NCI-H226 (cell line): ENCODE measurements at regions not wholly inside any gene's neighbourhood (a gene's known extent, or its start where the extent isn't known, plus 50 kb on each side); places are given as distances from the start of the nearest gene placed in this dataset.

Experiments used
- DNase-seq: peaks from one replicate; pipeline ENCODE4 v3.0.0-alpha.2; 2015

DNA sequence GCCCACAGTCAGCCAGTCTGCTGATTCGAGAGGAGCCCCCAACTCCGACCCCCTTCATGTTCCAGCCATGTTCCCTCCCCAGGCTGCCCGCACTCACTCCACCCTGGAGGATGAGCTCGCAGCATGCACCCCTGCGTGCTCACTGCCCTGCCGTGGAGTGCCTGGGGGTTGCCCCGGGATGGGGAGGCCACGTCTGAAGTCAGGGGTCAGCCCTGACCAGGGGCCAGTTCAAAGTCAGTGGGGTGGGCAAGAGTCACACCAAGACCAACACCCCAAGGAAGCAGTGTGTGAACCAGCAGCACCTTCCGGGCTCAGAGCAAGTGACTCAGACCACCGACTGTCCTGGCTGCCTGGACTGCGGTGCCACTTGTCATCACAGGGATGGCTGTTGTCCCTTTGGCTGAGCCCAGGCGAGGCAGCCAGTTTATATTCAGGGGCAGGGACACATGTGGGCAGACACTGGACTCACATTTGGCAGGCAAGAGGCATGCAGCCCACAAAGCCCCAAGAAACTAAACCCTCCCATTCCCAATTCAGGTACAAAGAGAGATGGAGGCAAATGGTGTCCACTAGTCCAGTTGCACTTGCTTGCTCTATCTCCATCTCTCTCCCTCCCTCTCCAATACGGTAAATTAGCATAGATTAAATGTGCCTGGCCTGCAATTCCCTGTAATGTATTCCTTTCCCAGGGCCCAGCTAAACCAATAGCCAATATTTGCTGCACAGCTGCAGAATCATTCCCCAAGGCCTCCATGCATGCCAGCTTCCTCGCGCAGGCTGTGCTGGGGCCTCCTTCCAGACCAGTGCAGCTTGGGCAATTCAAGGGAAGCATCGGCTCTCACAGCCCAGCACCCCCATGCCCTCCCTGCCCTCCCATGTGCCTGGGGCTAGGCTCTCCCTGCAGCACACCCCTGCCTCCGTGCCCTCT, 135.7 kb upstream of the IQSEC1 start:
- no peak for DNase-seq

DNA sequence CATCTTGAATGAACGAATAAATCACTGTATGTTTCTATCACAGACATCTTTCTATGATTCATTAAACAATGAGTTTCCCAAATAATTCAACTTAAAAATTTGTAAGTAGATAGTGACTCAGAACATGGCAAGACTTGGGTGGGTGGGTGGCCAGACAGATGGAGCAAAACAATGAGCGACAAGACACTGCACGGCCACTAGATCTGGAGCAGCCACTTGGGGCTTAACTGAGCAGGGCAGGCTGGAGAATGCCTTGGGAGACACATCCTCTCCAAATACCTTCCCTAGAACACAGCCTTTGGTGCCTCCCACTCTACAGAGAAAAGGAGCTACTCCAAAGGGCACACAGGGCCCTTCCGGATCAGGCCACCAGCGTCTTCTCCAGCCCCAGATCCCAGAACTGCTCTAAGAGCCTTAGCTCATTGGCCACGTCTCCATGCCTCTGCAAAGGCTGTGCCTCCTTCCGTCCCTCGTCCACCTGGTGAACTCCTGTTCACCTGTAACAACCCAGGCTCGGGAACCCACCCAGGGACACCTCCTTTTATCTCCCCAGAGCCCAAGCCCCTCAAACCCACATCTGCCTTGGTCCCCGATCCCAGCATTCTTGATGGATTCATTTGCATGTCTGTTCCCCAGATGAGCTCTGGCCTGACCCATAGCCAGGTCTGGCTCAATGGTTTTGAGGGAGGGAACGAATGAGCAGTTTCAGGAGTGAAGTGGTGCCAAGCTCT, 134.9 kb upstream of the IQSEC1 start:
- no peak for DNase-seq

DNA sequence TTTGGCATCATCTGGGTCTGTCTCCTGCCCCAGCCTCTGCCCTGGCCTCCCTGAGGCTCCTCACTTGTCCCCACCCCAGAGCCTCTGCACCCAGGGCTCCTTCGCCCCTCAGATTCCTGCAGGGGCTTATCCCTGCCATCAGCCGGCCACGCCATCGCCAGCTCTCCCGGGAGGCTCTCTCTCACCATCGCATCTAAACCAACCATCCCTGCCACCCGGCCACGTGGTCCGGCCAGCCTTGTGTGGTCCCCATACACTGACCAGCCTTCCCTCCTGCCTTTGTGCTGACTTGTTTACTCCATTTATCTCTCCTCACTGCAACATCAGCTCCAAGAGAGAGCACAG, 134.3 kb upstream of the IQSEC1 start:
- no peak for DNase-seq

DNA sequence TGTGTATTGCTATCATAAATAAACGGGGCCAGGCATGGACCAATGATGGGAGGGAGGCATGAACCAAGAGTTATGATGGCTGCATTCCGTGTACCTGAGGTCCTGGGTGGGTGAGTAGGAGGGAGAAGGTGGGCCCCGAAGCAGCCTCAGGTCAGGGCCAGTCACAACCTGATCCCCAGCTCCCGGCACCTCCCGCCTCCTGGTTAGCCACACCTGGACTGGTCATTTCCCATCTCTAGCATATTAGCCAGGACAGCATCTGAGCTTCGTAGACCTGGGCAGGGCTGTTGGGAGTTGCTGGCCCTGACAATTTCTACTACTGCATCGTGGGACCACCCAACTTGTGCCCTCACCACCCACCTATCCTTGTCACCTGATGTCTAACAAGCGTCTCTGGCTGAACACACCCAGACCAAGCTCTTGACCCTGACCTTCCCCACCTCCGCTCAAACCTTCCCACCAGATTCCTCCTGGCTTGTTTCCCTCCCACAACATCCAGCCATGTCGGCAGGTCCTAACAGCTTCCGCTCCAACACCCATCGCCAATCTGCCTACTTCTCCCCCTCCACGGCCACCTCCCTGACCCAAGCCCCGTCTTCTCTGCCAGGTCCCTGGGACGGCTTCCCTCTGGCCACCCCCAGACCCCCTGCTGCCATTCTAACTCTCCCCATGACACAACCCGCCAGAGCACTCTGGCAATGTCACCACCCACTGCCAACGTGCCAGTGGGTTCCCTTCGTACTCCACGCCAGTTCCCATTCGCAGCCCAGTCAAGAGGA, 133.8 kb upstream of the IQSEC1 start:
- no peak for DNase-seq

DNA sequence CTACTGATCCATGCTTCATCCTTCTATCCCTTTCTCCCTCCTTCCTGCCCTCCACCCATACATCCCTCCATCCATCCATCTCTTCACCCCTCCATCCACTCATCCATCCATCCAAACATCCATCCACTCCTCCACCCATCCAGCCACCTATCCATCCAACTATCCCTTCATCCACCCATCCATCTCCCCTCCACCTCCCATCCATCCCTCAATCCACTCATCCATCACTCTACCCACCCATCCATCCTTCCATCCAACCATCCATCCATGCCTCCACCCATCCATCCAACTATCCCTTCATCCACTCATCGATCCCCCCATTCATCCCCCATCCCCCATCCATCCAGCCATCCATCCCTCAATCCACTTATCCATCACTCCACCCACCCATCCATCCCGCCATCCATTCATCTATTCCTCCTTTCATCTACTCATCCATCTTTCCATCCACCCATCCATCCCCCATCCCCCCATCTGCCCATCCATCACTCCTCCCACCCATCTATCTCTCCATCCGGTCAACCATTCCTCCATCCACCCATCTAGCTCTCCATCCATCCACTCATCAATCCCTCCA, 132.4 kb upstream of the IQSEC1 start:
- DNase-seq: no peak

DNA sequence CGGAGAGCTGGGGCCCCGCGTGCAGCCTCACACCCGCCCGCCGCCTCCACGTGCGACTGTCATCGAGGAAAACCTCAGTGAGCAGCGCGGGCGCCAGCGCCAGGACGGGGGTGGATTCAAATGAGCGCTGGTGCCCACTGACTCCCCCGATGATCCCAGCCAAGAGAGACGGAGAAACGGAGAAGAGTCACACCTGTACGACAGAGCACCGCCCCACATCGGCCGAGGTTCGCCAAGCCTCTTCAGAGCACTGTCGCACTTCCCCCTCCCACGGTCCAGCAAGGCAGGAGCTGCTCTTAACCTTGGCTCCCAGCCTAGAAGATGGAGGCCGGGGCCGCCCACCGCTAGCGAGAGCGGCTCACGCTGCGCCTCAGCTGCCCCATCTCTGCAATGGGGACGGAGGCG, 130.9 kb upstream of the IQSEC1 start:
- DNase-seq: no peak

DNA sequence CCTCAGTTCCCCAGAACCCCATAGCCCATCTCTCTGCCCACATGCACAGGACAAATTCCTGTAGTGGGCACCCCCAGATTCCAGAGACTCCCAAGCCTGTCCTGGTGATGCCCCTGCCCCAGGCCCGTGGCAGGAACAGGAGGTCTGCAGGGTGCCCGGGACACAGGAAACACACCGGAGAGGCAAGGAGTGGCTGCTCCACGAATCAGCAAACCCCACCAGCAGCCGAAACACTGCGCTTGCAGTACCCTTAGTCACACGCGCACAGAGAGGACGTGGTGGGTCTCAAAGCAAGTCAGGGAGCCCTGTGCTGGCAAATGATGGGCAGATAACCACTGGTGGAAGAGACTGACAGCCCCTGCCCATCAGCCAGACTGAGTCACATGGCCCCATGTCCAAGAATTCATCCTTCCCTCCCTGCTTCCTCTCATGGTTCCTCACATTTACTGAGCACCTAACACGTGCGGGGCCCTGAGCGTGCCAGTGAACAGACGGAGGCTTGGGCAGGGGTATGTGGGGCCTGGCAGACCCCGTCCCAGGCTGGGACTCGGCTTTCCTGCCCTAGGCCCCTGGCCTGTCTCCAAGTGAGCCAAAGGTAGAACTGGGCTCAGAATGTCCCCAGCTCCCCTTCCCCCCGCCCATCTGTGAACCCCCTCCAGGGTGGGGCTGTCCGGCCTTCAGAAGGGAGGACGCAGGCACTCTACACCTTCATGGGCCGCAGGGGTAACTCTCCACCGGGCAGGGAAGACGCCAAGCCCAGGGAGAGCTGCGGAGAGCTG, 130.4 kb upstream of the IQSEC1 start:
- DNase-seq: no peak

DNA sequence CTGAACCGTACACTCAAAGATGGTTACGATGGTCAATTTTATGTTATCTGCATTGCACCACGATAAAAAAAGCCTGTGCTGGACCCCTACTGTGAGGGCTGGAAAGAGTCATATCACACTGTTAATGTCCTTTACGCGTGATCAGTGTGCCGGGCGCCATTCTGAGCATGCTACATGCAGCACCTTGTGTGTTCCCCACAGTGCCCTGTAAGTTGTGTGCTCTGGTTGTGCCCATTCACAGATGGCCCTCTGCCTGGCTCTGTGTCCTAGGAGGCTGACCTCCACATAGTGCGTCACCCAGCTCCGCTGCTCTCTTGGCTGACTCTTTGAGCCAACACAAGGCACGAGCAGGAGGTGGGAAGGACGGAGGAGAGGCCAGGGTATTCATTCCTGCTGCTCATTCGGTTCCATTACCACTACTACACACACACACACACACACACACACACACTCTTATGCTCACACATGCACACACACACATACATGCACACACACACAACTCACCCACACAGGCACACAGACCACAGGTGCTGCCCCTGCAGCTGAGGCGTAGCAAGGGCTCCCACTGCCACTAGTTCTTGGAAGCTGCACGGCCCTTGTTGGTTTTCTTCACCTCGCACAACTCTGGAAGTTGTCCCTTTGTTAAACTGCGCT, 129.6 kb upstream of the IQSEC1 start:
- no peak for DNase-seq

DNA sequence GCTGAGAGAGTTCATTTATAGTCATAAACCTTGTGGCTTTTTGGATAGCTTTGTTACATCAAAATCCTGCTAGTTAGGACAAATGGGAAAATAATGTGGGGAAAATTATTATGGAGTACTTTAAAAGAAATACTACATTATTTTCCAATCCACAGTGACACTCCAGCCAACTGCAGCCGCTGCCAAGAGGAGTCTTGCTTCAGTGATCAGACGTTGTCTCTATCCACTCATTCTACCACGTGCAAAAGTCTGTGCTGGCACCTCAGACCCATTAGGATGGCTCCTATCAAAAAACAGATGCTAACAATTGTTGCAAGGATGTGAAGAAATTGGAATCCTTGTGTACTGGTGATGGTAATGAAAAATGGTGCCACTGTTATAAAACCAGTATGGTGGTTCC, 128.6 kb upstream of the IQSEC1 start:
- DNase-seq: no peak

DNA sequence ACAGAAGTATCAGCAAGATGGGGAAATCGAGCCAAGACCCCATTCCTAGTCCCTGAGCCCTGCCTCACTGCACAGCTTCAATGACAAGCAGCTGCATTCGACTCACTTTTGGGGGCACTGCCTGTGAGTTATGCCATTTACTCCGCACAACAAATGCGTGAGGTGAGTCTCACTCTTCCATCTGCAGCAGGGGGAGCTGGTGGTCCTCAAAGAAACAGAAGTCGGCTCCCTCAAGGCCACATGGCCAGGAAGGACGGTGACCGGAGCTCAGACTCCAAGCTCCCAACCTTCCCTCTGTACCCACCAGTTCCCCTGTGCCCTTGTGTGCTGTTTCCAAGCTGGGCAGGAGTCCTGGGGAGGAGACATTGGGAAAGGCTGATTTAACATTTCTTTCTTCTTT, 127.7 kb upstream of the IQSEC1 start:
- DNase-seq: no peak

DNA sequence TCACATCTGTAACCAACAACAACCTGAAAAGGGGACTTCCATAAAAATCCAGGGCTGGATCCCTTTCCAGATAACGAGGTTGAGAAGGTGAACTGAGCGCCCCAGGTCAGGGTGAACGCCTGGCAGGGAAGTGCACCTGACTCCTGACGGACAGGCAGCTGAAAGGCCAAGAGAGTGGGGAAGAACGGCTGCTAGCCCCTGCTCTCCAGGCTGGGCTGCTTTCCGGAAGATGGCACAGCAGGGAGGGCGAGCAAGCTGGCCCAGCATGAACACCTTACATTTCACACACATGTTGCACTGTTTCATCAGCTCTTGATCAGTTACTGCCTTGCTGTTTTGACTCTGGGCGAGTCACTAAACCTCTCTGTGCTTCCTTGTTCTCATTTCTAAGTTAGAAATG, 127.2 kb upstream of the IQSEC1 start:
- DNase-seq: no peak

DNA sequence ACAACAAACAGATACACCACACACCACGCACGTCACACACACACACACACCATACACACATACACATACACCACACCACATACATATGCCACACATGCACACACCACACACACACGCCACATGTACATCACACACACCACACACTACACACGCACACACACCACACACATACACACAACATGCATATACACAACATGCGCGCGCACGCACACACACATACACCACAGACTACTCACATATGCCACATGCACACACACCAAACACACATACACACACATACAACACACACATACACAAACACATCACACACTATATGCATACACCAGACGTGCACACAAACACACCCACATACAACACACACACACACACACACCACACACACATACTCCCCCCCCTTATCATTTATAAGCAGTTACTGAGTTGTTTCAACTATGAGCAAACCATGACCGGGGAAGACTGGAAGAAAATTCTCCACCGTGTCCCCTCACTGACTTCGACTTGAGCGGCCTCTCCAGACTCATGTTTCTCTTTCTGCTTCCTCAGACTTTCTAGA, 126.7 kb upstream of the IQSEC1 start:
- DNase-seq: no peak

DNA sequence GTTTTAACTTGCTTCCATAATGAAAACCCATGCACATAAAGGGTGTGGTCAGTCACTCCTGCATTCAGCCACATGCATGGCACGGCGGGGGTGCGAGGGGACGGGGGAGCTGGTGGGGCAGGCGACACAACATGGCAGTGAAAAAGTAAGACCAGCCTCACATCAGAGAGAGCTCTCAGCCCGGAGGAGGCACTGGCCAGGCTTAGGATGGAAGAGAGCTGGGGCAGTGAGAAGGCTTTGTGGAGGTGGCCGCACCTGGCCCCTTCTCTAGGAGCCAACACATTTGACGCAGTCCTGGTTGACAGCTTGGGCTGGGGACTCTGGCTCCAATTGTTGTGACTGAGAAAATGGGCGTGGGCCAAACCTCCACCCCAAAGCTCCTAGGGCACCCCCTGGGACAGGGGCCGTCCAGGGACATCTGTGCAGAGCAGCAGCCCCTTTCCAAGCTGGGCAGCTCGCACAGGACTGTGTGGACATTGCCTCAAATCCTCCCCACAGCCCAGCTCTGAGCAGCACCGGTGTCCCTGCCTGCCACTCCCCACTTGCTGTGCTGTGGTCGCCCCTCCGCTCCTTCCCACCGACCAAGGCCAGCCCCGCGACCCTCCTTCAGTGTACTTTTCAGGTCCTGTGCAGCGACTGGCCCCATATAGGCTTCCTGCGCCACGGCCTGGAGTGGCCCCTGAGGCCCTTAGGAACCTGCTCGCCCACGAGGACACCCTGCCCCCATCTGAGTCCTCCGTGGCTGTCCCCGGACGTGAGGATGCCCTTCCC, 126.0 kb upstream of the IQSEC1 start:
- no peak for DNase-seq

DNA sequence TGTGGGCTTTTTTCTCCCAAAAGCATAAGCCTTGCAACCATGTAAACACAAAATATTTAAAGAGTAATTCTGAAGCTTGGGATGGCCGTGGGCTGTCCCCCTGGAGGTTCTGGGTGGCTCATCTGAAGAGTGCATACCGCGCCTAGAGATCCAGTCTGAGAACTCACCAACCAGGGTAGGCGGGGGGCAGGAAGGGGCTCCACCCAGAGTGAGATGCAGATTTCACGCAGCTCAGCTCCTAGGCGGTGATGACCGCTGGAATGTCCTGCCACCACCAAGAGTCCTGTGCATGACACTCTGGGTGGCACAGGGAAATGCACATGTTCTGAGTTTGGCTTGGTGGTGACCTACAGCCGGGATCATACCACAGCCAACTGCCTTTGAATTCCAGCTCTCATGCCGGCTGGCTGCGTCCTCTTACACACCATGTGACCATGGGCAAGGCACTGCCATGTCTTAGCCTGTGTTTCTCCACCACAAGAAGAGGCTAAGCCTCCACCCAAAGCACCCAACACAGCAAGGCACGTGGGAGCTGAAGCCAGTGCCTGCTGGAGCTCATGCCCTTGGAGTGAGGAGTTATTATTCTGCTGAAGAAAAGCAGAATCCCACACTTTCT, 125.1 kb upstream of the IQSEC1 start:
- no peak for DNase-seq

DNA sequence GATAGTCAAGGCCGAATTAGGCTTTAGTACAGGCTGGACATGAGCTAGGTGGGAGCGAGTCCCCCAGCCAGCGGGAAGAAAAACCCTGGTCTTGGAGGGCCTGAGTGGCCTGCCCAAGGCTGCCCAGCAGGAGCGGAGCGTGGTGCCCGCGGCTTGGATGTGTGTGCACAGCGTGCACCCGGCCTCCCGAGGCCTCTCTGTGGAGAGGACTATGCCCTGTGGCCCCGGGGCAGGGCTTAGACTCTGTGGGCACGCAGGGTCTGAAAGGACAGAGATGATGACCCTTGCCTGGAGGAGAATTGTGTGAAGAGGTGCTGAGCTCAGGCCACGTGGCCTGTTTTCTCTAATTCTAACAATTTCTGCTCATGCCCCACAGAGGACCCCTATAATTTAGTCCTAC, 124.6 kb upstream of the IQSEC1 start:
- DNase-seq: no peak

DNA sequence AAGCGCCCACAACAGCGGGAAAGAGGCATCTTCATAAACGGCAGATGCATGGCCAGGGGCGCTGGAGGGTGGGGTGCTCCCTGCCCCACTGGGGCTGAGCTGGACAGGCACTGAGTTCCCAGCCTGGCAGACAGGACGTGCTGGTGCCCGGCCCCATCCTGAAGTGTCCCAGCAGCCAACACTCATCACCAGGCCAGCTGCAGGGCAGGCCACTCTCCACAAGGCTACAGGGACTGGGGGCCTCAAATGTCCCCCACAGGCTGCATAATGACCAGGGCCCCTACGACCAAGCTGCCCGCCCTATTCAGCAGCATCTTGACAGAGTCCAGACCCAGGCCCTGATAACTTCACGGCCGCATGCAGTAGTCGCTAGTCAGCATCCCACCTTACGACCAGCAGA, 124.1 kb upstream of the IQSEC1 start:
- DNase-seq: no peak

DNA sequence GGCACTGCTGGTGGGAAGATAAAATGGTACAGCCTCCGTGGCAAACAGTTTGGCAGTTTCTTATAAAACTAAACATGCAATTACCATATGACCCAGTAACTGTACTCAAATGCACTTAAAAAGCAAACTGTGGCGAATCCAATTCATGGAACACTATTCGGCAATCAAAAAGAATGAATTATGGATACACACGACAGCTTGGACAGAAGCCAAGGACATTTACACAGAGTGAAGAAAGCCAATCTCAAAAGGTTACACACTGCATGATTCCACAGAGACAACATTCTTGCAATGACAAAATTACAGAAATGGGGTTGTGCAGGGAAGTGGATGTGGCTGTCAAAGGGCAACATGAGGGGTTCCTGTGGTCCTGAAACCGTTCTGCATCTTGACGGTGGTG, 122.1 kb upstream of the IQSEC1 start:
- DNase-seq: no peak

DNA sequence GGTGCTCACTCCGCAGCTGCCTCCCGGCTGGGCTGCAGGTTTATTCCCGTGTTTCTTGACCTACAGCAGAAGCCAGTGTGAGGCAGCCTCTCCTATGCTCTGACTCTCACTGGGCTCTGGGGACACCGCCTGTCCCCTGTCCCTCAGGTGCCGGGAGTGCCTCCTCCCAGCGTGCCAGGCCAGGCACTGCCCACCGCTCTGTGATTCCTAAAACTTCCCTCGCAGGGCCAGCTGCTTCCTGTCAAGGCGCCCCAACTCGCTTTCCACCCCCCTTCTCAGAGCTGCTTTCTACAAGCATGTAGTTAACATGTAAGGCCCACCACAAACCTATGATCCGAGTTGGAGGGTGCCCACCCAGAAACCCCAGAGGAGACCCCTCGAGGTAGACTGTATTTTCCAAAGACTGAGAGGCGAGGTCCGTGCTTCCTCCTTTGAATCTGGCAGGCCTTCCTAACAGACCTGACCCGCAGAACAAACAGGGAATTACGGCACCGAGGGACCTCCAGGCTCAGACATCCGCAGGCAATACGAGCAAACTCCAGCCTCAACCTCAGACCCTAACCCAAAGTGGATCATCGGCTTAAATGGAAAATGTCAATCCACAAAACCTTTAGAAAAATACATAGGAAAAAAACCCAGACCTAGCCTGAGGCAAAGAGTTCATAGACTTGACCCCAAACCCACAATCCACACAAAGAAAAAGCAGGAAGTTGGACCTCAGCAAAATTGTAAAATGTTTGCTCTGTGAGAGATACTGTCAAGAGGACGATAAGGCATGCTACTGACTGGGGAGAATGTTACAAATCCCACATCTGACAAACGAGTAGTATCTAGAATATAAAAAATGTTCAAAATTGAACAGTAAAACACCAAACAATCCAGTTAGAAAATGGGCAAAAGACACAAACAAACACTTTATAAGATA, 121.3 kb upstream of the IQSEC1 start:
- DNase-seq: no peak
